Fibroblast of skin of right quadriceps (primary cell): ENCODE measurements at regions not wholly inside any gene's neighbourhood (a gene's known extent, or its start where the extent isn't known, plus 50 kb on each side); places are given as distances from the start of the nearest gene placed in this dataset.

ENCODE experiments used
- DNase-seq: peaks from one replicate; pipeline ENCODE4 v3.0.0-alpha.2; 2013

GRCh38 chr20:24798930-24799705 lies 150.0 kb upstream of the CST7 start:
- DNase-seq: peak; percentile 64

- no peak for DNase-seq
Observed at GRCh38 chr20:24799971-24800580, 149.0 kb upstream of the CST7 start.

- no peak for DNase-seq
Observed at GRCh38 chr20:24802286-24802820, 146.7 kb upstream of the CST7 start.

- no peak for DNase-seq
Observed at GRCh38 chr20:24804481-24805206, 144.4 kb upstream of the CST7 start.

GRCh38 chr20:24805456-24806238 lies 143.4 kb upstream of the CST7 start:
- DNase-seq: no peak

GRCh38 chr20:24806705-24807676 lies 142.1 kb upstream of the CST7 start:
- DNase-seq: no peak

- DNase-seq: no peak
Observed at GRCh38 chr20:24808616-24809015, 140.5 kb upstream of the CST7 start.

GRCh38 chr20:24809606-24810005 lies 139.5 kb upstream of the CST7 start:
- no peak for DNase-seq

- no peak for DNase-seq
Observed at GRCh38 chr20:24810676-24811407, 138.2 kb upstream of the CST7 start.

GRCh38 chr20:24812373-24812772 lies 136.7 kb upstream of the CST7 start:
- no peak for DNase-seq

- DNase-seq: no peak
Observed at GRCh38 chr20:24813080-24813479, 136.0 kb upstream of the CST7 start.

- no peak for DNase-seq
Observed at GRCh38 chr20:24813496-24813895, 135.6 kb upstream of the CST7 start.

GRCh38 chr20:24813936-24814335 lies 135.1 kb upstream of the CST7 start:
- no peak for DNase-seq

- no peak for DNase-seq
Observed at GRCh38 chr20:24814556-24815195, 134.4 kb upstream of the CST7 start.

- DNase-seq: no peak
Observed at GRCh38 chr20:24815196-24815815, 133.8 kb upstream of the CST7 start.

GRCh38 chr20:24815931-24816330 lies 133.1 kb upstream of the CST7 start:
- no peak for DNase-seq

- DNase-seq: no peak
Observed at GRCh38 chr20:24816431-24816830, 132.6 kb upstream of the CST7 start.

- DNase-seq: no peak
Observed at GRCh38 chr20:24816907-24817306, 132.2 kb upstream of the CST7 start.

GRCh38 chr20:24817351-24817750 lies 131.7 kb upstream of the CST7 start:
- no peak for DNase-seq

GRCh38 chr20:24818056-24818455 lies 131.0 kb upstream of the CST7 start:
- no peak for DNase-seq
